ENCODE measurements at regions not wholly inside any gene's neighbourhood (a gene's known extent, or its start where the extent isn't known, plus 50 kb on each side); places are given as distances from the start of the nearest gene placed in this dataset.

GRCh38 chr4:123632693-123633030 lies 236.1 kb downstream of the SPRY1 start:
- TF ChIP-seq CDX4 (CRISPR knock-in tag; IDR thresholded peaks at IDR 0.05; ENCODE audit: borderline replicate concordance) (no peak), KAT7 (CRISPR knock-in tag; IDR thresholded peaks at IDR 0.05; ENCODE audit: borderline replicate concordance) (no peak), ZNF232 (CRISPR knock-in tag; IDR thresholded peaks at IDR 0.05) (no peak)
- TF ChIP-seq, protein P1, sequence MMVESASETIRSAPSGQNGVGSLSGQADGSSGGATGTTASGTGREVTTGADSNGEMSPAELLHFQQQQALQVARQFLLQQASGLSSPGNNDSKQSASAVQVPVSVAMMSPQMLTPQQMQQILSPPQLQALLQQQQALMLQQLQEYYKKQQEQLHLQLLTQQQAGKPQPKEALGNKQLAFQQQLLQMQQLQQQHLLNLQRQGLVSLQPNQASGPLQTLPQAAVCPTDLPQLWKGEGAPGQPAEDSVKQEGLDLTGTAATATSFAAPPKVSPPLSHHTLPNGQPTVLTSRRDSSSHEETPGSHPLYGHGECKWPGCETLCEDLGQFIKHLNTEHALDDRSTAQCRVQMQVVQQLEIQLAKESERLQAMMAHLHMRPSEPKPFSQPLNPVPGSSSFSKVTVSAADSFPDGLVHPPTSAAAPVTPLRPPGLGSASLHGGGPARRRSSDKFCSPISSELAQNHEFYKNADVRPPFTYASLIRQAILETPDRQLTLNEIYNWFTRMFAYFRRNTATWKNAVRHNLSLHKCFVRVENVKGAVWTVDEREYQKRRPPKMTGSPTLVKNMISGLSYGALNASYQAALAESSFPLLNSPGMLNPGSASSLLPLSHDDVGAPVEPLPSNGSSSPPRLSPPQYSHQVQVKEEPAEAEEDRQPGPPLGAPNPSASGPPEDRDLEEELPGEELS (CRISPR knock-in tag; IDR thresholded peaks at IDR 0.05) = no peak

All from WTC11 (cell line).